NCI-H1436 (cell line): ENCODE measurements at regions not wholly inside any gene's neighbourhood (a gene's known extent, or its start where the extent isn't known, plus 50 kb on each side); places are given as distances from the start of the nearest gene placed in this dataset.
"Not testable (repeated sequence)": the region's sequence is repeated elsewhere in the genome, so short reads cannot be mapped to it uniquely, and the experiment has no call there.

Source experiments
- DNase-seq: peaks from one replicate; lab custom pipeline; 2025; lab: John Stamatoyannopoulos, UW

DNA sequence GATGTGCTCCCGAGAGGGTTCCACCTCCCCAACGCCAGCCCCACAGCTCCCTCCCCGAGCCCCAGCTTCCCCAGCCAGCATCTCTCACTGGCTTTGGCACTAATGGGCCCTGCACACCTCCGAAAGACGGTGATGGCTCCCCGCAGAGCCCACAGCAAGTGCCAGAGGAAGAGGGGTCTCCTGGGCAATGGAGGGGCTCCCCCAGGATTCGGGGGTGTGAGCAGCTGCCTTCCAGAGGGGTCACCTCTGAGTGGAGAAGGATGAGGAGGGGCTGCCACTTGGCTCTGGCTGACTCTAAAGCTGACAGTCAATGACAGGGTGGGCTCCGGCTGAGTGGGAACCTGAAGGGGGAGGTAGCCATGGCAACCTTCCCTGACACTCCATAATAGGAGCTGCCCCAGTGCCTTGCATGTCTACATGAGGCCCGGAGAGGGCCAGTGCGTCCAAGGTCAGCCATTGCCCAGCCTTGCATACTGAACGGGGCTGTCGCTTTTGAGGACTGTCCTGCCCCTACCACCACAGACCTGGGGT lies 98.6 kb upstream of the SYT13 start:
- DNase-seq = no peak

- no peak for DNase-seq
These were observed 97.9 kb upstream of the SYT13 start for GRCh38 chr11:45384016-45384415.

DNA sequence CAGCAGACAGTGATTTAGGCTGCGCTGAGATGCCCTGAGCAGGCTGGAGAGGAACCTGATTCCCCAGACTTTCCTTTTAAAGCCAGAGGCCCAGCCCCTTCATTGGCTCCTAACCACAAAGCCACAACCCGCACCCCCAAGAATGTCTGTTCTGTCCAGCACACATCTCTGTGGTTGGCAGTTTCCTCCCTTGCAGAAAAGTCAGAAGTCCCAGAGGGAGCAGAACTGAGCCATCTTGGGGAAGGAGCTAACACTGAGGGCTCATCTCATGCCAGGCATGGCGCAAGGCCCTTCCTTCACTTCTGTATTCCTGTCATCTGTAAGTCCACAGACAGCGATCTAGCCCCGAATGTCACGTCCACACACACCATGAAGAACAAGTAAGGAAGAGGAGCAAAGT lies 97.1 kb upstream of the SYT13 start:
- no peak for DNase-seq

- DNase-seq = no peak
These were observed 96.2 kb upstream of the SYT13 start for GRCh38 chr11:45382133-45382878.

DNA sequence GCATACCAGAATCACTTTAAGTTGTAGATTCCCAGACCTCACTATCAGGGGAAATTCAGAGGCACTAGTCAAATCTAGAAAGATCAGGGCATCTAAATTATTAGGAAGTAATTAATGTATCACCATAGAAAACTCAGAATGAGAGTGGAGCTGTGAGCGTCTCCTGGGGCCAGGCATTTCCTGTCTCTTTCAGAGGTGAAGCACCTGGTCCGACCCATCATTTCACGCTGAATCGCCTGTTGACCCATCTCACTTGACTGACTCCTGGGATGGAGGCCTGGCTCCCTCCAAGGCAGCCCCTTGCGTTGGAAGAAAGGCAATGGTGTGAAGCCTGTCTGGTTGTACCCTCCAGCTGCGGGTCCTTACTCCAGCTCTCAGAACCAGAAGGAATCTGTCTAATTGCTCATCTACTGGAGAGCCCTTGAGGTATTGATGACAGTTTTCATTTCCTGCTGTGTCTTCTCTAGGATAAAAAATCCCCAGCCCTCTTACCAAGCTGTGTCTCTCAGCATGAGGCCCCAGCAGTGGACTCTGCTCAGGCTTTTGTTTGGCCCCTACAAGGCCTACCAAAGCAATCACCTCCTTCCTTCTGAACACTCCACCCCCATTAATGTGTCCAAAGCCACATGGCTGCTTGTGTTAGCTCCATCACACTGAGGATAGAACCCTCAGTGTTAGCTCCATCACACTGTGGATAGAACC lies 93.2 kb upstream of the SYT13 start:
- DNase-seq = no peak

- no peak for DNase-seq
These were observed 92.4 kb upstream of the SYT13 start for GRCh38 chr11:45378516-45378915.

- DNase-seq = no peak
These were observed 88.5 kb upstream of the SYT13 start for GRCh38 chr11:45374653-45375059.

DNA sequence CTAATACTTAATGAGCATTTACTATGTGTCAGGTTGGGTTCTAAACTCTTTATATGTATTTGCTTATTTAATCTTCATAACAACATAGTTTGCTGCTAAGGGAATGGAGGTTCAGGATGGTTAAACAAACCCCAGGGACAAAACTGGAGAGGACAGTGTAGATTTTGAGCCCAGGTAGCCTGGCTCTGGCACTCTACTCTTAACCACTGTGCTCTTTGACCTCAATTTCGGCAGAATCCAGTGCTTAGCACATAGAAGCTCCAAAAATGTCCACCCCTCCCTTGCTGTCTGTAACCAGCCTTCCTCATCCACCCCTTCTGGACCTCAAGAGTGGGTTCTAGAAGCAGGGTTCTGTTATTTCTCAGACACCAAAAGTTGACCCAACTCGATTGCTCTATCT lies 88.0 kb upstream of the SYT13 start:
- DNase-seq = no peak

GRCh38 chr11:45373506-45374035 lies 87.4 kb upstream of the SYT13 start:
- DNase-seq = no peak

- DNase-seq = not testable (repeated sequence)
These were observed 86.3 kb upstream of the SYT13 start for GRCh38 chr11:45372414-45372813.

DNA sequence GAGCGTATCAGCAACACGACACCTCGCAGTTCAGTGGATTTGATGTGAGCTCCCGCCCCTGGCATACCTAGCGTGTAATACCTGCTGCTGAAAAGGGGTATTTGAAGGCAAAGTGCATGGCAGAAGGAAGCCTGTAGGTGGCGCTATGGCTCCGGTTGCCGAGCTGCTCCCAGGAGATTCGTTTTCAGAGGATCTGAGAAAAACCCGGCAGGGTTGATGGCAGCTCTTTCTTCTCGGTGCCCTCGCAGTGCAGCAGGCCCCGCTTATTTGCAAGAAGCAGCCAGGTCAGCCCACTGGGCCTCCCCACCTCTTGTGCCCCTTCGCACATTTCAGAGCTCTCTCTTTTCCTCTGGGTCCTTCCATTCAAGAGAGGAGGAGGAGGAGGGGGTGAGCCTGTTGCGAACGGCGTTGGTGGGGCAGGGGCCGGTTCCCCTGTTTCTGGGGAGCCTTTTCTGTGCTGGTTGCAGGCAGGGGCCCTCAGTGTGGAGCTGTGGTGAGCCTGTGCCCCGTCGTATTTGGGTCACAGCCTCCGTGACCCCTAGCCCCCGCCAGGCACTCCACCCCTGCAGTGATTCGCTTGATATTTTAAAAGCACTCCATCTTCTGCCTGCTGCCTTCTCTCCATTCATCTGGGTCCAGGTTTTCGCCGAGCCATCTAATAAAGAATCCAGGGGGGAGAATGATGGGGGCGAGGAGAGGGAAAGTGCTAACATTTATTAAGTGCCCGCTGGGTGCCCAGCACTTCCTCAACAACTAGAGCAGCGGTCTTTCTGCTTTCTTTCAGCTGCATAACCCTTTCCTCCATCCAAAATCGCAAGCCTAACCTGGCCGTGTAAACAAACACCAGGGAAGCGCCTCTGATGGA lies 85.3 kb upstream of the SYT13 start:
- DNase-seq = peak; percentile 87

GRCh38 chr11:45369313-45369712 lies 83.2 kb upstream of the SYT13 start:
- no peak for DNase-seq

DNA sequence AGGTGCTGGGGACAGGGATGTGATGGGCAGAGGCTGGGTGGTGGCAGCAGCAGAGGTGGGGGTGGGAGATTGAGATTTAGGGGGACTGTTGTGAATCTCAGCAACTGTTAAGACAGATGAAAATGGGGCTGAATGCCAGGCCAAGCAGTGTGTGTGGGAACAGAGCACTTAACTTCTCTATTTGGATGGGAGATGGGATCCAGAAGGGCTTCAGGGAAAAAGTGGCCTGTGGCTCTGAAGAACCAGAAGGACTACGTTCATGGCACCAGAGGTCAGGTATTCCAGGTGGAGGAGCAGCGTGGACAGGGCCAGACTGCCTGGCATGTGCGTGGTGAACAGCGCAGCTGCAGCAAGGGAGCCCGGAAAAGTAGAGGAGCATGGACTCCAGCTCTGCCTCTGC lies 82.6 kb upstream of the SYT13 start:
- no peak for DNase-seq

- no peak for DNase-seq
These were observed 80.6 kb upstream of the SYT13 start for GRCh38 chr11:45366619-45367190.

DNA sequence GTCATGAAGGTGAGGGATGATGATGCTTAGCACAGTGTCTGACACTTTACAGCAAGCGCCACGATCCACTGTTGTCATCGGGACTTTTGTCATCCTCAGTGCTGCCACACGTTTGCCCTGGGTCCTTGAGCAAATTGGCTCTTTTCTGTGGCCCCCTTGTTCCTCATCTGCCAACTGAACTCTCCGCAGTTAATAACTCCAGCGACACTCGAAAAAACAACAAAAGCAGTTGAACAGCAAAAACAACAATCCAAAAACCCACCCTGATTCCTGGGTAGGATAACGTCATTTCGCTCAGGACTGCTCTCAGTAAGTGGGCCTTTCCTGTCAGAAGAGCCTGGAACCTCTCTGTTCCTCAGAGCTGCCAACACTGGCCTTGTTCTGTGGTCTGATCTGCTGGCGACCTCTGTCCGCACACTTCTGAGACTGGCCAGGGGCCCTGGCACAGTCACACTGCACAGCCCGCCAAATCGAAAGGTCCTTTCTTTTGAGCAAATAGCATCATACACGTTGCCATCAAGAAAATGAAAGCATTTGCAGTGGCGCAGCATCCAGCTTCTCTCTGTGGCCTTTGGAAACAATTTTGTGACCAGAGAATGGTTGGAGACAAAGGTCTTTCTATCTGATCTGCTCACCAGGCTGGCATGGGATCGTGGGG lies 79.9 kb upstream of the SYT13 start:
- DNase-seq = no peak

GRCh38 chr11:45362636-45363035 lies 76.5 kb upstream of the SYT13 start:
- no peak for DNase-seq

- DNase-seq = no peak
These were observed 75.4 kb upstream of the SYT13 start for GRCh38 chr11:45361551-45361950.

DNA sequence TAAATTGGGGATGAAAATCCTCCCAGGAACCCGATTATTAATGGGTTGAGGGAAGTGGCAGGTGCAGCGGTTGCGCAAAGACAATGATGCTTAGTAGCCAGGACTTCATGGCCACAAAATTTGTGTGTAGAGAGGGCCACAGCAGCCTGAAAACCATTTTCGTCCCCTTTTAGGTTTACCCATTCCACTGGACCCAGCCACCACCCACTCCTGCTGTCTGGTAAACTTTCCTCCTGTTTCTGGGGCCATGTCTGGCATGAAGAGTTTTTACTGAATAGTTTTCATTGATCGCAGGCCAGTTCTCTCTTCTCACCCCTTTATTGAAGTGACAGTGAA lies 69.5 kb upstream of the SYT13 start:
- DNase-seq = no peak

- DNase-seq = peak; percentile 85
These were observed 69.0 kb upstream of the SYT13 start for GRCh38 chr11:45354976-45355705.

GRCh38 chr11:45348729-45349128 lies 62.6 kb upstream of the SYT13 start:
- no peak for DNase-seq
